ENCODE measurements at regions not wholly inside any gene's neighbourhood (a gene's known extent, or its start where the extent isn't known, plus 50 kb on each side); places are given as distances from the start of the nearest gene placed in this dataset.

GRCh38 chr18:28342231-28342630 is 165.3 kb upstream of the CDH2 start:
- TF ChIP-seq CTCF (IDR thresholded peaks at IDR 0.05; ENCODE audit: poor library complexity), result no peak
- TF ChIP-seq EZH2 (IDR thresholded peaks at IDR 0.05; ENCODE audit: borderline replicate concordance), result no peak
- no peak for TF ChIP-seq EZH2phosphoT487 (IDR thresholded peaks at IDR 0.05; ENCODE audit: low read depth, severe bottlenecking, unreplicated experiment)

Measured in hepatocyte (in vitro differentiated cells).